NCI-H146 treated with DMSO at 0.1 percent for 48 hours (cell line): ENCODE measurements at regions not wholly inside any gene's neighbourhood (a gene's known extent, or its start where the extent isn't known, plus 50 kb on each side); places are given as distances from the start of the nearest gene placed in this dataset.
A peak's percentile ranks its signal among the peaks of the same experiment; 100 is the strongest.

Source experiments
- DNase-seq: peaks from one replicate; lab custom pipeline; 2025; ENCODE audit not compliant: unreplicated experiment; lab: John Stamatoyannopoulos, UW

GRCh38 chr10:89153971-89154370 is 53.1 kb downstream of the CH25H start:
- DNase-seq, result no peak

GRCh38 chr10:89153116-89153515 is 54.0 kb downstream of the CH25H start:
- no peak for DNase-seq

- DNase-seq, result peak; percentile 5
Measured at GRCh38 chr10:89151857-89152256, 55.3 kb downstream of the CH25H start.

DNA sequence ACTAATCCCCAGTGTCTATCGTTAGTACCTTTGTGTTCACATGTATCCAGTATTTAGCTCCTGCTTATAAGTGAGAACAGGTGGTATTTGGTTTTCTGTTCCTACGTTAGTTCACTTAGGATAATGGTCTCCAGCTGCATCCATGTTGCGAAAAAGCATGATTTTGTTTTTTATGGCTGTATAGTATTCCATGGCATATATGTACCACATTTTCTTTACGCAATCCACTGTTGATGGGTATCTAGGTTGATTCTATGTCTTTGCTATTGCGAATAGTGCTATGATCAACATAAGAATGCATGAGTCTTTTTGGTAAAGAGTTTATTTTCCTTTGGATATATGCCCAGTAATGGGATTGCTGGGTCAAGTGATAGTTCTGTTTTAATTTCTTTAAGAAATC is 59.1 kb downstream of the CH25H start:
- DNase-seq, result no peak

- no peak for DNase-seq
Measured at GRCh38 chr10:89147256-89147655, 59.9 kb downstream of the CH25H start.

DNA sequence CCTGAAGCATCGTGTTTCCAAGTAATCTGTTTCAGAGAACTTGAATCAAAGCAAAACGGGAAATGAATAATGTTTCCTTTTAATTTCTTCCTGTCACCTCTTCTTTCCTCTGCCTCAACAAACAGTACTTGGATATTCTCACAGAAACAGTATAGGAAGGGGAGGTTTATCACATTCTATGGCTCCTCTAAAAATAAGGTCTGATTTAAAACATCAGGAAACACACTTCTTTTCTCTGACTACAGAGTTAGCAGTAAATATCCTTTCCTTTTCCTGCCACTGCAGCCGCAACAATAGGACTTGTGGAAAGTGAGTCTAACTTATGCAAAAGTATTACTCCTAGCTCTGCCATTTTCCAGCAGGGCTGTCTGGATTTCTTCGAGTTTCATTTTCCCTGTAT is 62.3 kb downstream of the CH25H start:
- DNase-seq, result no peak

GRCh38 chr10:89142590-89142989 is 64.5 kb downstream of the CH25H start:
- no peak for DNase-seq

GRCh38 chr10:89138755-89139490 is 68.2 kb downstream of the CH25H start:
- DNase-seq, result no peak

DNA sequence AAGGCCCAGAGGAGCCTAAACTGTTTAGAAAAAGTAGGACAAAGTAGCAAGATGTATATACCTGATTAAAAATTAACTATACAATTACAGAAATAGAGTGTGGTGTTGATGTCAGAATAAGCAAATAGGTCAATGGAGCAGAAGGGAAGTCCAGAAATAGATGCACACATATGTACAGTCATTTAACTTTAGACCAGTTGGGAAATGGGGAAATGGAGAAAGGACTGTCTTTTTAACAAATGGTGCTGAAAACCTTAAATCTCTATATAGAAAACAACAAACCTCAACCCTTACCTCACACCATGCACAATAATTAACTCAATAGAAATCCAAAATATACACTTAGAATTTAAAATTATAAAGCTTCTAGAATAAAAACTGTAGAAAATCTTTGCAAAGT is 72.2 kb downstream of the CH25H start:
- no peak for DNase-seq

GRCh38 chr10:89129911-89130310 is 77.2 kb downstream of the CH25H start:
- no peak for DNase-seq

GRCh38 chr10:89122433-89123051 is 84.6 kb downstream of the CH25H start:
- no peak for DNase-seq

DNA sequence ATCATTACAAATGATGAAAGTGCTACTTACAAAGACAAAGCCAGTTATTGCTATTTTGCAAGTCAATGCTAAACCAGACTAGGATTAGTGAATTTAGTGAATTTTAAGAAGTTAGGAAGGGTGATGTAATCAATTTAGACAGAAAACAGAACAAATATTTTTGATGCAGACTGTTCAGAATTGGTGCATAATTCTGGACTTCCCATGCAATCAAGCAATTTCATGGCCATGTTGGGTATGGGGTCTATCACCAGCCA is 85.4 kb downstream of the CH25H start:
- no peak for DNase-seq

- no peak for DNase-seq
Measured at GRCh38 chr10:89120931-89121763, 86.0 kb downstream of the CH25H start.

GRCh38 chr10:89119651-89120050 is 87.5 kb downstream of the CH25H start:
- DNase-seq, result peak; percentile 11

- no peak for DNase-seq
Measured at GRCh38 chr10:89118091-89118490, 89.0 kb downstream of the CH25H start.

- no peak for DNase-seq
Measured at GRCh38 chr10:89115876-89116627, 91.1 kb downstream of the CH25H start.

GRCh38 chr10:89114846-89115625 is 92.1 kb downstream of the CH25H start:
- no peak for DNase-seq

DNA sequence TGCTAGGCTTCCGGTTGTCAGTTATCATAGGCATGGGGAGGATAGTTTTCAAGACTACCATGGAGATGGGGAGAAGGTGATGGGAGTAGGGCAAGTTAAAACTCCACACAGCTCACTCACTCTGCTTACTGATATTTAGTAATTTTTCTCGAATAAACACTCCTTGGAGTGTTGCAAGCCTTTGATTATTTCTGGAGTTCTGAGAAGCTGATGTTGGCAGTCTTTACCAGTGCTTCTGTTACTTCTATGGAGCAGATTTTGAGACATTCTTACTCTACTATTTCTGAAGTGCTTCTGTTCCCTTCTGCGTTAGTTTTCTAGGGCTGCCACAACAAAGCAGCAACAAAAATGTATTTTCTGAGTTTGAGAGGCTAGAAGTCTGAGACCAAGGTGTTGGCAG is 104.4 kb downstream of the CH25H start:
- DNase-seq, result no peak

DNA sequence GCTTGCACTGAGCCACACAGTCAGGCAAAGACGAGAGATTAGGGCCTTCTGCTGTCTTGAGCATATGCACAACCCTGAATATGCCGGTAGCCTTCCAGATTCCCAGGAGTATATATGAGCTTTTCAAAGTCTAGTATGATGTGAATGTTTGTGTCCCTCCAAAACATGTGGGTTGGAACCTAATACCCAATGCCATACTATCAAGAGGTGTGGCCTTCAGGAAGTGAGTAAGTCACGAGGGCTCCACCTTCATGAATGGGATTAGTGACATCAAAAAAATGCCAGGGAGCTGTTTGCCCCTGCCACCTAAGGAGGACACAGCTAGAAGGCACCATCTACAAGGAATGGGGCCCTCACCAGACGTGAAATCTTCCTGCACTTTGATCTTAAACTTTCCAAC is 105.2 kb downstream of the CH25H start:
- DNase-seq, result no peak

- DNase-seq, result no peak
Measured at GRCh38 chr10:89100680-89101079, 106.4 kb downstream of the CH25H start.

DNA sequence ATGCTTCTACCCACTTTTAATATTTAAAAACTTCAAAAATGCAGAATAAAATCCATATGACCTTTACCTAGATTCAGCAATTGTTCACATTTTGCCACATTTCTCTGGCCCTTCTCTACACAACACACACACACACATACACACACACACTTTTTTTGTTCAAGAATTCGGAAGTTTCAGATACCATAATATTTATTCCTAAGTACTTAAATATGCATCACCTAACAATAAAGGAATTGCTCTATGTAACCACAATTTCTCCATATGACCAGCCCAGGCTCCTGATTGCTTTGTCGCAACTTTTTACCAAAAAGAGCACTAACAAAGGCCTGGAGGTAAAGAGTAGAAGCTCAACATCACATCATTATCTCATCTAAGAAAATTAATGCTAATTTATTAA is 106.6 kb downstream of the FAS start:
- DNase-seq, result no peak
